HL-60 (cell line): ENCODE measurements at regions not wholly inside any gene's neighbourhood (a gene's known extent, or its start where the extent isn't known, plus 50 kb on each side); places are given as distances from the start of the nearest gene placed in this dataset.

Experiments used
- CTCF ChIP-seq: IDR thresholded peaks from one replicate; pipeline ENCODE4 v1.5.1; 2011; ENCODE audit warnings: low read length, control low read depth, inconsistent platforms; ENCODE audit not compliant: insufficient read depth
- GABPA ChIP-seq: IDR thresholded peaks from 2 replicates; pipeline ENCODE4 v1.6.1; 2012; ENCODE audit warnings: low read depth
- POLR2AphosphoS5 ChIP-seq: IDR thresholded peaks from 2 replicates; pipeline ENCODE4 v1.6.1; 2012; ENCODE audit warnings: low read depth

- no peak for TF ChIP-seq CTCF
- no peak for TF ChIP-seq GABPA
- TF ChIP-seq POLR2AphosphoS5: no peak
These were observed 398.3 kb downstream of the AEBP2 start for GRCh38 chr12:19837543-19837942.
